ENCODE measurements at regions not wholly inside any gene's neighbourhood (a gene's known extent, or its start where the extent isn't known, plus 50 kb on each side); places are given as distances from the start of the nearest gene placed in this dataset.
"Not testable (repeated sequence)": the region's sequence is repeated elsewhere in the genome, so short reads cannot be mapped to it uniquely, and the experiment has no call there.

- TF ChIP-seq EZH2phosphoT487 (IDR thresholded peaks at IDR 0.05; ENCODE audit: borderline replicate concordance) (no peak), CTCF (conservative IDR thresholded peaks at IDR 0.05; ENCODE audit: low read length) (no peak)
- Histone ChIP-seq H3K4me3 (ENCODE audit: low read length, poor library complexity, severe bottlenecking) (no peak overlapping the region), H3K9me3 (ENCODE audit: insufficient read depth, low read depth, low read length) (no peaks in the 10 kb centered on the region), H3K27me3 (ENCODE audit: insufficient read depth, low read length, poor library complexity, severe bottlenecking) (no peaks in the 10 kb centered on the region), H3K4me1 (ENCODE audit: insufficient read depth, low read length, poor library complexity, severe bottlenecking) (no peaks in the 10 kb centered on the region), H3K4me2 (ENCODE audit: low read depth, low read length, poor library complexity, severe bottlenecking) (no peak overlapping the region), H4K20me1 (ENCODE audit: insufficient read depth, low read length, poor library complexity, severe bottlenecking) (no peaks in the 10 kb centered on the region), H3K9ac (ENCODE audit: low read depth, low read length, poor library complexity, severe bottlenecking) (no peak overlapping the region), H3K9me2 (replicated peaks; ENCODE audit: low read depth, low read length) (no peaks in the 10 kb centered on the region), H2AFZ (ENCODE audit: low read length) (no peak overlapping the region), H3K79me2 (ENCODE audit: insufficient read depth, low read length) (no peaks in the 10 kb centered on the region), H3K36me3 (ENCODE audit: insufficient read depth, low read length) (no peaks in the 10 kb centered on the region), H3F3A (ENCODE audit: low read depth) (no peaks in the 10 kb centered on the region)
Measured at GRCh38 chr3:78506581-78507195, 1261.1 kb downstream of the ROBO1 start.

- no peak overlapping the region for H3K4me3 ChIP-seq (ENCODE audit: low read length, poor library complexity, severe bottlenecking)
- H4K20me1 ChIP-seq (ENCODE audit: insufficient read depth, low read length, poor library complexity, severe bottlenecking): no peaks in the 10 kb centered on the region
- H3F3A ChIP-seq (ENCODE audit: low read depth): no peaks in the 10 kb centered on the region
- no peaks in the 10 kb centered on the region for H3K27me3 ChIP-seq (ENCODE audit: insufficient read depth, low read length, poor library complexity, severe bottlenecking)
- no peaks in the 10 kb centered on the region for H3K9me3 ChIP-seq (ENCODE audit: insufficient read depth, low read depth, low read length)
- H3K9ac ChIP-seq (ENCODE audit: low read depth, low read length, poor library complexity, severe bottlenecking): no peak overlapping the region
- H3K4me1 ChIP-seq (ENCODE audit: insufficient read depth, low read length, poor library complexity, severe bottlenecking): no peaks in the 10 kb centered on the region
- H2AFZ ChIP-seq (ENCODE audit: low read length): no peak overlapping the region
- no peaks in the 10 kb centered on the region for H3K79me2 ChIP-seq (ENCODE audit: insufficient read depth, low read length)
- TF ChIP-seq EZH2phosphoT487 (IDR thresholded peaks at IDR 0.05; ENCODE audit: borderline replicate concordance): no peak
- no peak for TF ChIP-seq CTCF (conservative IDR thresholded peaks at IDR 0.05; ENCODE audit: low read length)
- no peaks in the 10 kb centered on the region for H3K36me3 ChIP-seq (ENCODE audit: insufficient read depth, low read length)
- H3K9me2 ChIP-seq (replicated peaks; ENCODE audit: low read depth, low read length): no peaks in the 10 kb centered on the region
- no peak overlapping the region for H3K4me2 ChIP-seq (ENCODE audit: low read depth, low read length, poor library complexity, severe bottlenecking)
Measured at GRCh38 chr3:78507196-78507984, 1260.4 kb downstream of the ROBO1 start.

GRCh38 chr3:78511840-78512239, 1256.0 kb downstream of the ROBO1 start:
- Histone ChIP-seq H3K9ac (ENCODE audit: low read depth, low read length, poor library complexity, severe bottlenecking) (no peak overlapping the region), H3F3A (ENCODE audit: low read depth) (no peaks in the 10 kb centered on the region), H2AFZ (ENCODE audit: low read length) (no peak overlapping the region), H4K20me1 (ENCODE audit: insufficient read depth, low read length, poor library complexity, severe bottlenecking) (no peaks in the 10 kb centered on the region), H3K79me2 (ENCODE audit: insufficient read depth, low read length) (no peaks in the 10 kb centered on the region), H3K9me2 (replicated peaks; ENCODE audit: low read depth, low read length) (no peaks in the 10 kb centered on the region), H3K4me1 (ENCODE audit: insufficient read depth, low read length, poor library complexity, severe bottlenecking) (no peaks in the 10 kb centered on the region), H3K4me2 (ENCODE audit: low read depth, low read length, poor library complexity, severe bottlenecking) (no peak overlapping the region), H3K36me3 (ENCODE audit: insufficient read depth, low read length) (no peaks in the 10 kb centered on the region), H3K27me3 (ENCODE audit: insufficient read depth, low read length, poor library complexity, severe bottlenecking) (no peaks in the 10 kb centered on the region), H3K9me3 (ENCODE audit: insufficient read depth, low read depth, low read length) (no peaks in the 10 kb centered on the region), H3K4me3 (ENCODE audit: low read length, poor library complexity, severe bottlenecking) (no peak overlapping the region)
- TF ChIP-seq CTCF (conservative IDR thresholded peaks at IDR 0.05; ENCODE audit: low read length) (no peak), EZH2phosphoT487 (IDR thresholded peaks at IDR 0.05; ENCODE audit: borderline replicate concordance) (no peak)

GRCh38 chr3:78512786-78513185, 1255.0 kb downstream of the ROBO1 start:
- H3K4me1 ChIP-seq (ENCODE audit: insufficient read depth, low read length, poor library complexity, severe bottlenecking); H3K9me2 ChIP-seq (replicated peaks; ENCODE audit: low read depth, low read length); H3K9me3 ChIP-seq (ENCODE audit: insufficient read depth, low read depth, low read length); H3K9ac ChIP-seq (ENCODE audit: low read depth, low read length, poor library complexity, severe bottlenecking); H3K36me3 ChIP-seq (ENCODE audit: insufficient read depth, low read length); H3K79me2 ChIP-seq (ENCODE audit: insufficient read depth, low read length); H2AFZ ChIP-seq (ENCODE audit: low read length); H4K20me1 ChIP-seq (ENCODE audit: insufficient read depth, low read length, poor library complexity, severe bottlenecking); H3F3A ChIP-seq (ENCODE audit: low read depth); H3K4me2 ChIP-seq (ENCODE audit: low read depth, low read length, poor library complexity, severe bottlenecking); H3K27me3 ChIP-seq (ENCODE audit: insufficient read depth, low read length, poor library complexity, severe bottlenecking); H3K4me3 ChIP-seq (ENCODE audit: low read length, poor library complexity, severe bottlenecking): not testable (repeated sequence)
